ENCODE measurements at regions not wholly inside any gene's neighbourhood (a gene's known extent, or its start where the extent isn't known, plus 50 kb on each side); places are given as distances from the start of the nearest gene placed in this dataset.

DNA sequence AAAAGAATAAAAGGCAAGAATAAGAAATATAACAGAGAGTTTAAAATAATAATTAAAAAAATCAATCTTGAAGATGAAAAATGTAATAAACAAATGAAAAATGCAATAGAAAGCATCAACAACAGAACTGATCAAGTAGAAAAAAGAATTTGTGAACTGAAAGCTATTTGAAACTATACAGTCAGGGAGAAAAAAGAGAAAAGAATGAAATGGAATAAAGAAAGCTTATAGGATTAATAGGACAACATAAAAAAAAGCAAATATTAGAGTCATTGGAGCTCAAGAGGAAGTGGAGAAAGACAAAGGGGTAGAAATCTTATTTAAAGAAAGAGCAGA is 126.8 kb upstream of the RPL34 start:
- TF ChIP-seq CTCF (IDR thresholded peaks at IDR 0.05) = no peak
- TF ChIP-seq POLR2A (IDR thresholded peaks at IDR 0.05) = no peak
